GM12878 (cell line): ENCODE measurements at regions not wholly inside any gene's neighbourhood (a gene's known extent, or its start where the extent isn't known, plus 50 kb on each side); places are given as distances from the start of the nearest gene placed in this dataset.

ENCODE experiments used
- ATAC-seq: fragments of 200-7000 bp; cut with Tn5 transposase; 3 replicates; pipeline ENCODE4 v1.9.1; 2020; ENCODE audit warnings: mild to moderate bottlenecking, moderate library complexity
- BruUV-seq: library from RNA; stranded (reverse); fragments of 400-500 nt; replicated peaks from 2 replicates; lab custom pipeline; 2021; lab: Mats Ljungman, UMichigan
- CTCF ChIA-PET: fragments of 300-600 bp; sonication (Branson Sonifier 250); formaldehyde crosslinking; extraction: SDS; loops from one replicate; lab custom pipeline; 2021; ENCODE audit warnings: inconsistent platforms; lab: Yijun Ruan, JAX
- POLR2A ChIA-PET: fragments of 350-600 bp; formaldehyde crosslinking; extraction: SDS; loops from one replicate; lab custom pipeline; 2021; ENCODE audit warnings: inconsistent platforms; lab: Charles Lee
- RAD21 ChIA-PET: fragments of 300-600 bp; sonication (Branson Sonifier 250); formaldehyde crosslinking; loops from one replicate; lab custom pipeline; 2023; ENCODE audit warnings: antibody characterized with exemption; ENCODE audit not compliant: unreplicated experiment; lab: Charles Lee
- SMC1A ChIA-PET: fragments of 300-600 bp; sonication (Branson Sonifier 250); formaldehyde crosslinking; loops from one replicate; lab custom pipeline; 2023; ENCODE audit not compliant: unreplicated experiment, uncharacterized antibody; lab: Charles Lee
- DNase-seq: peaks from one replicate; pipeline ENCODE4 v3.0.0-alpha.2; 2011; ENCODE audit warnings: low read depth, low spot score
- FAIRE-seq: peaks from 3 replicates; lab custom pipeline; 2011; peaks lifted over from hg19 to GRCh38; lab: Jason Lieb, UNC
- H2AFZ ChIP-seq: 2 replicates; pipeline ENCODE4 v1.6.0; 2011; ENCODE audit warnings: low read depth, low read length, control low read depth; ENCODE audit not compliant: control insufficient read depth
- H3K27ac ChIP-seq: 2 replicates; pipeline ENCODE4 v1.5.1; 2011; ENCODE audit warnings: control low read depth; ENCODE audit not compliant: control insufficient read depth, insufficient read depth
- H3K27me3 ChIP-seq, 2 experiments: replicated peaks in 1 of 2; 2 replicates each; pipeline versions ENCODE4 v1.6.0 to v1.6.1; 2011; ENCODE audit warnings: low read length in 1 of 2; ENCODE audit not compliant: control insufficient read depth in 2 of 2, insufficient read depth in 2 of 2
- H3K36me3 ChIP-seq, 2 experiments: 2 replicates each; pipeline ENCODE4 v1.5.1; 2011; ENCODE audit warnings: low read length in 1 of 2; ENCODE audit not compliant: control insufficient read depth in 2 of 2, insufficient read depth in 2 of 2
- H3K4me1 ChIP-seq: 2 replicates; pipeline ENCODE4 v1.6.1; 2011; ENCODE audit warnings: mild to moderate bottlenecking, low read length, moderate library complexity, mixed read lengths; ENCODE audit not compliant: control insufficient read depth, insufficient read depth
- H3K4me2 ChIP-seq: 2 replicates; pipeline ENCODE4 v1.6.0; 2011; ENCODE audit warnings: control low read depth; ENCODE audit not compliant: control insufficient read depth, insufficient read depth
- H3K4me3 ChIP-seq: fragments of 200-600 bp; sonication (generic); 2 replicates; pipeline ENCODE4 v1.5.1; 2016
- H3K79me2 ChIP-seq: 2 replicates; pipeline ENCODE4 v1.6.0; 2011; ENCODE audit warnings: low read length; ENCODE audit not compliant: control insufficient read depth, insufficient read depth
- H3K9ac ChIP-seq: 2 replicates; pipeline ENCODE4 v1.8.0; 2011; ENCODE audit warnings: low read length, control low read depth, mixed read lengths; ENCODE audit not compliant: control insufficient read depth, insufficient read depth
- H3K9me3 ChIP-seq: replicated peaks from 3 replicates; pipeline ENCODE4 v1.5.1; 2011; ENCODE audit warnings: mild to moderate bottlenecking, low read length; ENCODE audit not compliant: control insufficient read depth, insufficient read depth
- H4K20me1 ChIP-seq: 2 replicates; pipeline ENCODE4 v1.6.0; 2011; ENCODE audit not compliant: control insufficient read depth, insufficient read depth
- CHD2 ChIP-seq: IDR thresholded peaks from 2 replicates; pipeline ENCODE4 v1.6.1; 2011; ENCODE audit warnings: low read depth, low read length, improper control_type of control experiment, borderline replicate concordance
- E2F4 ChIP-seq: IDR thresholded peaks from 2 replicates; pipeline ENCODE4 v1.6.1; 2012; ENCODE audit warnings: low read depth, low read length, improper control_type of control experiment
- NR2C2 ChIP-seq: IDR thresholded peaks from 2 replicates; pipeline ENCODE4 v1.6.1; 2011; ENCODE audit warnings: borderline replicate concordance, low read depth; ENCODE audit not compliant: control insufficient read depth, insufficient read length
- PKNOX1 ChIP-seq: fragments of 450-650 bp; IDR thresholded peaks from 2 replicates; pipeline ENCODE4 v1.6.1; 2016; ENCODE audit warnings: mild to moderate bottlenecking
- RELA ChIP-seq: fragments of 450-650 bp; IDR thresholded peaks from 2 replicates; pipeline ENCODE4 v1.8.0; 2014; ENCODE audit warnings: borderline replicate concordance; ENCODE audit not compliant: partially characterized antibody
- REST ChIP-seq: IDR thresholded peaks from 2 replicates; pipeline ENCODE4 v1.6.1; 2012; ENCODE audit warnings: mild to moderate bottlenecking, low read depth, low read length
- SP1 ChIP-seq: IDR thresholded peaks from one replicate; pipeline ENCODE4 v1.6.1; 2011; ENCODE audit warnings: low read depth, low read length
- SREBF1 ChIP-seq: IDR thresholded peaks from 2 replicates; pipeline ENCODE4 v1.6.1; 2012; ENCODE audit warnings: mild to moderate bottlenecking, low read length
- TAF1 ChIP-seq: IDR thresholded peaks from 2 replicates; pipeline ENCODE4 v1.6.1; 2011; ENCODE audit warnings: mild to moderate bottlenecking, low read depth, low read length, borderline replicate concordance
- TCF12 ChIP-seq: IDR thresholded peaks from 2 replicates; pipeline ENCODE4 v1.6.1; 2011; ENCODE audit warnings: low read depth, mild to moderate bottlenecking, low read length
- ZNF24 ChIP-seq: fragments of 450-650 bp; IDR thresholded peaks from 2 replicates; pipeline ENCODE4 v1.6.1; 2017; ENCODE audit warnings: antibody characterized with exemption, mild to moderate bottlenecking
- ZNF592 ChIP-seq: fragments of 450-650 bp; IDR thresholded peaks from 2 replicates; pipeline ENCODE4 v1.6.1; 2017; ENCODE audit warnings: mild to moderate bottlenecking, moderate library complexity
- WGBS: methylation state at CpG from one replicate; pipeline ENCODE4 v1.1.6; 2016; ENCODE audit warnings: low lambda C conversion rate; ENCODE audit not compliant: insufficient replicate concordance, insufficient coverage; ENCODE audit errors: missing lambda C conversion rate; 5-methylcytosine and 5-hydroxymethylcytosine counted together
- in situ Hi-C: fragments of 300-500 bp; cut with MboI; formaldehyde crosslinking; loops from 9 replicates; pipeline ENCODE4 v1.14.3; 2018; ENCODE audit warnings: mixed read lengths
- intact Hi-C: fragments of 100-400 bp; cut with micrococcal nuclease; formaldehyde crosslinking; loops from one replicate; pipeline ENCODE4 v1.14.2; 2022; ENCODE audit not compliant: unreplicated experiment

GRCh38 chr22:22706253-22706915, 62.0 kb downstream of the GGTLC2 start:
- DNase-seq: no peak
- no peaks in the 10 kb centered on the region for H3K4me1 ChIP-seq
- H3K9ac ChIP-seq: no peak overlapping the region
- POLR2A ChIA-PET: no interaction called here
- H3K36me3 ChIP-seq: no peaks in the 10 kb centered on the region
- ATAC-seq: no peak
- in situ Hi-C loops: no loop called here
- no peak overlapping the region for H3K27ac ChIP-seq
- TF ChIP-seq CHD2: no peak
- no peak for TF ChIP-seq SP1
- no peak for TF ChIP-seq TAF1
- no peak for TF ChIP-seq RELA
- no peak for TF ChIP-seq TCF12
- TF ChIP-seq ZNF24: no peak
- no peak for TF ChIP-seq NR2C2
- no peak for TF ChIP-seq ZNF592
- no peak for TF ChIP-seq PKNOX1
- TF ChIP-seq E2F4: no peak
- TF ChIP-seq SREBF1: no peak
- TF ChIP-seq REST: no peak
- CTCF ChIA-PET: interaction anchor here (0.7 to 9.6 kb wide), 13 partner anchors 10 to 685 kb away, joined by 3 to 65 read pairs (median 4); no protein-coding TSS in a partner anchor
- no TSS peak for BruUV-seq
- RAD21 ChIA-PET: no interaction called here
- intact Hi-C loops: no loop called here
- no peak for FAIRE-seq
- SMC1A ChIA-PET: interaction anchor here (1.6 kb wide), 2 partner anchors 15 to 58 kb away, joined by 3 read pairs; no protein-coding TSS in a partner anchor
- H3K9me3 ChIP-seq: no peaks in the 10 kb centered on the region
- no peaks in the 10 kb centered on the region for H3K27me3 ChIP-seq
- H3K79me2 ChIP-seq: no peaks in the 10 kb centered on the region
- H2AFZ ChIP-seq: no peak overlapping the region
- no peaks in the 10 kb centered on the region for H4K20me1 ChIP-seq
- no peak overlapping the region for H3K4me3 ChIP-seq
- 20% methylated on average over 4 of the region's 4 CpGs for WGBS
- no peak overlapping the region for H3K4me2 ChIP-seq
